Retinal pigment epithelial cell (primary cell): ENCODE measurements at regions not wholly inside any gene's neighbourhood (a gene's known extent, or its start where the extent isn't known, plus 50 kb on each side); places are given as distances from the start of the nearest gene placed in this dataset.

ENCODE experiments used
- DNase-seq: peaks from one replicate; pipeline ENCODE4 v3.0.0-alpha.2; 2010; ENCODE audit warnings: low read depth
- H3K4me3 ChIP-seq: 2 replicates; pipeline ENCODE4 v1.5.1; 2011; ENCODE audit warnings: mild to moderate bottlenecking, low read length, control low read depth, moderate library complexity
- CTCF ChIP-seq: conservative IDR thresholded peaks from 2 replicates; pipeline ENCODE4 v1.5.1; 2011; ENCODE audit warnings: low read depth, low read length, control low read depth, inconsistent platforms

DNA sequence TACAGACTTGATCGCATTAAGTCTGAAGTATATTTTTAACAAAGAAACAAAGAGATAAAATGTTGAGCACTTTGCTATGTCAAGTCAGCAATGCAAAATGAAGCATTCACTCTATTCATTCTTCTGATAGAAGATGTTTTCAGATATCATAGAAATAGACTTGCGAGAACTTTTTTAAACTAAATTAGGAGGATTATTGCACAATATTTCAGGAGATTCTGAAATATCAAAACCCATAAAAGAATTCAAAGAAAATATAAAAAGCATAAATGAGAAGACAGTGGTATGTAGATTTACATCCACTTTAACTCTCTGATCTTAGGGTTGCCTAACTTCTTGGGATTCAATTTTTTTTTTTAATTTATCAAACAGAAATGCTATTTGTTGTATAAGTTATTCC lies 81.1 kb upstream of the PABPC4L start:
- no peak for DNase-seq
- TF ChIP-seq CTCF = no peak
- H3K4me3 ChIP-seq = no peak overlapping the region

DNA sequence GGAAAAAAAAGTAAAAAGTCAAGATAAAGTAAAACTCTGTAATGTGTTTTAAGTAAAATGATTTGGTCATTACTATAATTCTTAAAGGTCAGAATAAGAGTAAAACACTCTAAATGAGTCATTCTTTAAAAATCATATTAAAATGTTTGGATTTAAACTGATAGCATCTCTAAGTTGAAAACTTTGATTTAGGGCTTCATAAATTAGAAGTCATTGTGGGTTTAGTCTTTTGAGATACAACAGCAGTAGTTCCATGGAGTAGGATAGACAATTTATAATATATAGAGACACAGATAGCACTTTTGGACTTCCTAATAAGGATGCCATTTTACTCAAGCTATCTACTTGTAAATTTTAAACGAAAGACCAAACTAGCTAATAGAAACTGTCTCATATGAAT lies 77.1 kb upstream of the PABPC4L start:
- no peak overlapping the region for H3K4me3 ChIP-seq
- TF ChIP-seq CTCF = no peak
- DNase-seq = no peak

DNA sequence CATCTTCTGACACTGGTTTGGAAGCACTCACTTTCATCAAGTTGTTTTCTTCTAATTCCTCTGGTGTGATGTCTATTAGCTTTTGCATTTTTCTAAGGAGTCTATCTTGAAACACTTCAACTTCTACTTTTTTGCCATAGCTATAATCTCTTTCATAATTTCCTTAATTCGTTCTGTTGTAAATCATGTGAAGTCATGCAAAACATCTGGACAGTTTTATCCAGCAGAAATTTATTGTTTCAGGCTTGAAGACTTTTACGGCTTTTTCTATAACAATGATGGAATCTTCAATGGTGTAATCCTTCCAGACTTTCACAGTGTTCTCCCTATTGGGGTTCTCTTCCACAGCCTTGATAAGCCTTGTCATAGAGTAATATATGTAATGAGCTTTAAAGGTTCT lies 74.9 kb upstream of the PABPC4L start:
- DNase-seq = no peak
- TF ChIP-seq CTCF = no peak

DNA sequence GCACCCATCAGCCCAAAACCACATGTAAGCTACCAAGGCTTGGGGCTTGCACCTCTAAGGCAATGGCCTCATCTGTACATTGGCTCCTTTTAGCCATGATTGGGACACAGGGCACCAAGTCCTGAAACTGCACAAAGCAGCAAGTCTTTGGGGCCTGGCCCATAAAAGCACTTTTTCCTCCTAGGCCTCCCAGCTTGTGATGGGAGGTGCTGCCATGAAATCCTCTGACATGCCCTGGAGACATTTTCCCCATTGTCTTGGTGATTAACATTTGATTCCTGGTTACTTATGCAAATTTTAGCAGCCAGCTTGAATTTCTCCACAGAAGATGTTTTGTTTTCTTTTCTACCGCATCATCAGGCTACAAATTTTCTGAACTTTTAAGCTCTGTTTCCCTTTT lies 58.5 kb upstream of the PABPC4L start:
- no peak overlapping the region for H3K4me3 ChIP-seq
- TF ChIP-seq CTCF = no peak
- DNase-seq = no peak

More for the DNA sequence above, 74.9 kb upstream of the PABPC4L start:
- H3K4me3 ChIP-seq = no peak overlapping the region
